Inflammatory macrophage treated with lipopolysaccharide for 1 hour (primary cell): ENCODE measurements at regions not wholly inside any gene's neighbourhood (a gene's known extent, or its start where the extent isn't known, plus 50 kb on each side); places are given as distances from the start of the nearest gene placed in this dataset.
"Not testable (repeated sequence)": the region's sequence is repeated elsewhere in the genome, so short reads cannot be mapped to it uniquely, and the experiment has no call there.

Experiments
- DNase-seq, 2 donors: peaks; one replicate each; pipeline ENCODE4 v3.0.0-alpha.2; 2020 to 2022

DNA sequence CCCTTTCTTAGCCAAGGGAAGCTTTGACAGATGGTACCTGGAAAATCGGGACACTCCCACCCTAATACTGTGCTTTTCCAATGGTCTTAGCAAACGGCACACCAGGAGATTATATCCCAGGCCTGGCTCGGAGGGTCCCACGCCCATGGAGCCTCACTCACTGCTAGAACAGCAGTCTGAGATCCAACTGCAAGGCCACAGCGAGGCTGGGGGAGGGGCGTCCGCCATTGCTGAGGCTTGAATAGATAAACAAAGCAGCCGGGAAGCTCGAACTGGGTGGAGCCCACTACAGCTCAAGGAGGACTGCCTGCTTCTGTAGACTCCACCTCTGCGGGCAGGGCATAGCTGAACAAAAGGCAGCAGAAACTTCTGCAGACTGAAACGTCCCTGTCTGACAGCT is 225.6 kb upstream of the EDNRA start:
- not testable (repeated sequence) for DNase-seq

DNA sequence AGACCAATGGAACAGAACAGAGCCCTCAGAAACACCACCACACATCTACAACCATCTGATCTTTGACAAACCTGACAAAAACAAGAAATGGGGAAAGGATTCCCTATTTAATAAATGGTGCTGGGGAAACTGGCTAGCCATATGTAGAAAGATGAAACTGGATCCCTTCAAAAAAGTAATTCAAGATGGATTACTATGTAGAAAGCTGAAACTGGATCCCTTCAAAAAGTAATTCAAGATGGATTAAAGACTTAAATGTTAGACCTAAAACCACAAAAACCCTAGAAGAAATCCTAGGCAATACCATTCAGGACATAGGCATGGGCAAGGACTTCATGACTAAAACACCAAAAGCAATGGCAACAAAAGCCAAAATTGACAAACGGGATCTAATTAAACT is 221.6 kb upstream of the EDNRA start:
- not testable (repeated sequence) for DNase-seq

DNA sequence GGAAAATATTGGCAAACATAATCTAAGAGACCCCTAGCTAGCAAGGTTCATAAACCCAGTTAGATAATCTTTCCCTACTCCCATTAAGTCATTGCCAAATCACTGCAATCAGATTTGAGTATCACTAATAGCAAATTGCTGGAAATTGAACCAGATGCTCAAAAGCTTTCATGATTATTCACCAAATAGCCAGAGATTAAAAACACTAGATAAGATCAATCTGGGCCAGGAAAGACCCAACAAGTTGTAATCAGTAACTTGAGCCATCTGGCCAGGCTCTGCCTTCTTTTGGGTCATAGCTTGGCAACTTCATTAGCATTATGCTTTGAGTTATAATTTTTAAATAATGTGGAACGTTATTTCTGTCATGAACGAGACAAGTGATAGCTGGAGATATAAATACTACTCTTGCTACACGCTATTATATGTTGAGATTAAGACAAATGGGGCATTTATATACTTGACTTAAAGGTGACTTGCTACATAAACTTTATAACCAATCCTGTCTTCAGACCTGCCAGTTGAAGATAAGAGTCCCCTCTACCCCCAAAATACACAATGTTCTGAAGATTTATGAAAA is 196.6 kb upstream of the EDNRA start:
- no peak for DNase-seq

DNA sequence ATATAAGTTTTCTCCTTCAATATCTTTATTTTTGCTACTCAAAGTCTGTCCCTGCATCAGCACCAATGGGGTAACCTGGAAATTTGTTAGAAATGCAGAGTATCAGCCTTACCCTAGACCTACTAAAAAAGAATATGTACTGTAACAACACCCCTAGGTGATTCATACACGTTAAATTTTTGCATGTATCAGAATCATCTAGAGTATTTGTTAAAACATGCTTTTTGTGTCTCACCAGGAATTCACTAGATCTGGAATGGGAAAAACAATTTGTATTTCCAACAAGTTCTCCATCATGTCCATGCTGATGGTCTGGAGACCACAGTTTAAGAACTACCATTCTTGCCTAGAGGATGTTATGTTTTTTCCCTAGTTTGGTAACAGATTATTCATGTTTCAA is 196.0 kb upstream of the EDNRA start:
- DNase-seq: no peak

DNA sequence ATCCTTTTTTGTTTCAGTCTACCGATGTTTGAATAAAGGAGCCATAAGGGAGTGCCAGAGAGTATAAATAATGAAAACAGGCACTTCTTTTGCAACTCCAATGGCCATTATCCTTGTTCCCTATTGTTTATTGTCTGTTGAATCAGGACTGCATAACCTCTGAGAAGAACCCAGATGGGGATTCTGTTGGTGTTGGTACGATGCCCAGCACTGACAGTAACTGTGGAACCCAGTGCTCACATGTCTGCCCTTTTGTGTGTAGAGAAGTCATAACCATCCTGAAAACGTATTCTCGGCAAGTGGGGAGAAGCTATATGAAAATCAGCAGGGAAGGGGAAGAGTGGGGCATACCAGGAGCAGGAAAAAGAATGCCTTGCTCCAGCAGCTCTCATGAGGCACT is 195.1 kb upstream of the EDNRA start:
- DNase-seq: no peak

DNA sequence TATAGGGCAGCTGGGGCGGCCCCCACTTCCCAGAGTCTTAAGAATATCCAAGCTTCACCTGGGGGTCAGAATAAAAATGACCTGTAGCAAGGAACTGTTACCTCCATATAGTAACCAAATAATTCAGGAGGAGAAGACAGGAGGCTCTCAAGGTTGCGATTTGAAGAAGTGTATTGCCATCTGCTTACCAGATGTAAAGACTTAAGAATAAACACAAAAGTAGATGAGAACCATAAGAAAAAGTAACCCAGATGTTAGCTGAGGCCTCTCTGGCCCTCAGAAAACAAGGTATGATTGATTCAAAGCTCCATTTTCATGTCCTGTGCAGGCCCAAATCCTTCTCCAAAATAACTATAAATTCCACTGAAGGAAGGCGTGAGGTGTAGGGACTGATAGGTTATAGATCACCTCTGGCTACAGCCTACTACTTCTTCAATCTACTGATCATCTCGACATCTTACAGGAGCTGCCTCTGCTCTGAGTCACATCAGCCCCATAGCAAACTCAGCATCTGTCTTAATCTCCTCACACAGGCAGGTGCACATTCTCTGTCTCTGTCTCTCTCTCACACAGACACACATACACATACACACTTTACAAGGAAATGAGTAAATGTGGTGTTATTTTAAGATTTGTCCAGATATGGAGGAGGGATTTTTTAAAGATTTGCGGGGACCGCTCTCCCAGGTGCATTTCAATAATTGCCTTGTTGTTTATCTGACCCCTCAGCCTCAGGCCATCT is 193.9 kb upstream of the EDNRA start:
- no peak for DNase-seq

DNA sequence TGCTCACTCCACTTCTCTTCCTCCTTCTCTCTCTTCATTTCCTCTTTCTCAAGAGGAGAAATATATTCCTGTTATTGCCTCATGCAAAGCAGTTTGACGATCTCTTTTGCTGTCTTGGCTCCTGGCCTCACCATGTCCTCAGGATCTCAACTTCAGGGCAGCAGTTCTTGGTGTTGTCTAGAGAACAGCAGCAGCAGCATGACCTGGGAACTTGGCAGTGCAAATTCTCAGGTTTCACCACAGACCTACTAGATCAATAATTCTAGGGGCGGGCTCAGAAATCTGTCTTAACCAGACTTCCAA is 193.4 kb upstream of the EDNRA start:
- DNase-seq: no peak

DNA sequence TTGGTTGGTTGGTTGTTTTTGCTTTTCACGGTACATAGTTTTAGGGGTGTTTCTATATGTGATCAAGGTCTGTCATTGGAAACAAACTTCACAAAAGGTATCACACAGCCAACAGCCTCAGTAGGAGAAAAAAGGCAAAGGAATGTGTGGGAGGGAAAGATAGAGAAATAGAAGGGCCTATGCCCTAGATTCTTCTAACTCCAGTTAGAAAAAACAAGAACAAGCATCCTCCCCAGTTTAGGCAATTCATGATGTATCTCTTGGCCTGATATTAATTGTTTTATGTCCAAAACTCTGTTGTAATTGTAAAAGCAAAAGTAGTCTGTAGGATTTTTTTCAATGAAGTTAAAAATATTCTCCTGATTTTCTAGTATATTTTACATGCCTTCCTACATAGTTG is 192.4 kb upstream of the EDNRA start:
- no peak for DNase-seq

DNA sequence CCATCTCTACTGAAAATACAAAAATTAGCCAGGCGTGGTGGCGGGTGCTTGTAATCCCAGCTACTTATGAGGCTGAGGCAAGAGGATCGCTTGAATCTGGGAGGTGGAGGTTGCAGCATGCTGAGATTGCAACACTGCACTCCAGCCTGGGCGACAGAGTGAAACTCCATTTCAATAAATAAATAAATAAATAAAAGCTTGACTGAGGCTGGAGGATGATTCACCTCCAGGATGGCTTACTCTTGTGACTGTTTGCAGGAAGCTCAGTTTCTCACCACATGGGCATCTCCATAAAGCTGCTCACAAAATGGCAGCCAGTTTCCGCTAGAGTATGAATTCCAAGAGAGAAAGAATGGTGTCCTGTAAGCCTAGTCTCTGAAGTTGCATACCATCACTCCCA is 191.7 kb upstream of the EDNRA start:
- no peak for DNase-seq

DNA sequence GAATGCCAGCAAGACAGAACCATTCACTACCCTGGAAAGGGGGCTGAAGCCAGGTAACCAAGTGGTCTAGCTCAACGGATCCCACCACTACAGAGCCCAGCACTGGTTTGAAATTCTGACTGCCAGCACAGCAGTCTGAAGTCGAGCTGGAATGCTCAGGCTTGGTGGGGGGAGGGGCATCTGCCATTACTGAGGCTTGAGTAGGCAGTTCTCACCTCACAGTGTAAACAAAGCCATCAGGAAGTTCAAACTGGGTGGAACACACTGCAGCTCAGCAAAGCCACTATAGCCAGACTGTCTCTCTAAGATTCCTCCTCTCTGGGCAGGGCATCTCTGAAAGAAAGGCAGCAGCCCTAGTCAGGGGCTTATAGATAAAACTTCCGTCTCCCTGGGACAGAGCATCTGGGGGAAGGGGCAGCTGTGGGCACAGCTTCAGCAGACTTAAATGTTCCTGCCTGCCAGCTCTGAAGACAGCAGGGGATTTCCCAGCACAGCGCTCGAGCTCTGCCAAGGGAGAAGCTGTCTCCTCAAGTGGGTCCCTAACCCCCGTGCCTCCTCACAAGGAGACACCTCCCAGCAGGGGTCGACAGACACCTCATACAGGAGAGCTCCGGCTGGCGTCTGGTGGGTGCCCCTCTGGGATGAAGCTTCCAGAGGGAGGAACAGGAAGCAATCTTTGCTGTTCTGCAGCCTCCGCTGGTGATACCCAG is 188.1 kb upstream of the EDNRA start:
- not testable (repeated sequence) for DNase-seq

DNA sequence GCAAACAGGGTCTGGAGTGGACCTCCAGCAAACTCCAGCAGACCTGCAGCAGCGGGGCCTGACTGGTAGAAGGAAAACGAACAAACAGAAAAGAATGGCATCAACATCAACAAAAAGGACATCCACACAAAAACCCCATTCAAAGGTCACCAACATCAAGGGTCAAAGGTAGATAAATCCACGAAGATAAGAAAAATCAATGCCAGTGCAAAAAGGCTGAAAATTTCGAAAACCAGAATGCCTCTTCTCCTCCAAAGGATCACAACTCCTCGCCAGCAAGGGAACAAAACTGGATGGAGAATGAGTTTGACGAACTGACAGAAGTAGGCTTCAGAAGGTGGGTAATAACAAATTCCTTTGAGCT is 187.6 kb upstream of the EDNRA start:
- not testable (repeated sequence) for DNase-seq

DNA sequence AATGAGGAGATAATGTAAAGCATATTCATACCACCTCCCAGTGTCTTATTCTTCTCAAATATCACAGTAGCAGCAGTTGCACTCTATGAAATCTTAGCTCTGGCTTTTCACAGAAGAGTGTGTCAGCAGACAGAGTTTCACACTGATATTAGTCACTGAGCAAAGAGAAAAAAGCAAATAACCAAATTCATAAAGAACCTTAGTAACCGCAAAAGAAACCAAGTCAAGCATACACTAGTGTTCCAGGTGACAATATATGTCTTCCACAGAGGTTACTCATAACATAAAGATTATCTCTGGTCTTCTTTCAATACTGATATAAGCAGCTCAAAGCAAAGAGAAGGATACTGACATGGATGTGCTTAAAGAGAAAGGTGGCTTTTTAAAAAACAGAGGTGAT is 181.7 kb upstream of the EDNRA start:
- no peak for DNase-seq

DNA sequence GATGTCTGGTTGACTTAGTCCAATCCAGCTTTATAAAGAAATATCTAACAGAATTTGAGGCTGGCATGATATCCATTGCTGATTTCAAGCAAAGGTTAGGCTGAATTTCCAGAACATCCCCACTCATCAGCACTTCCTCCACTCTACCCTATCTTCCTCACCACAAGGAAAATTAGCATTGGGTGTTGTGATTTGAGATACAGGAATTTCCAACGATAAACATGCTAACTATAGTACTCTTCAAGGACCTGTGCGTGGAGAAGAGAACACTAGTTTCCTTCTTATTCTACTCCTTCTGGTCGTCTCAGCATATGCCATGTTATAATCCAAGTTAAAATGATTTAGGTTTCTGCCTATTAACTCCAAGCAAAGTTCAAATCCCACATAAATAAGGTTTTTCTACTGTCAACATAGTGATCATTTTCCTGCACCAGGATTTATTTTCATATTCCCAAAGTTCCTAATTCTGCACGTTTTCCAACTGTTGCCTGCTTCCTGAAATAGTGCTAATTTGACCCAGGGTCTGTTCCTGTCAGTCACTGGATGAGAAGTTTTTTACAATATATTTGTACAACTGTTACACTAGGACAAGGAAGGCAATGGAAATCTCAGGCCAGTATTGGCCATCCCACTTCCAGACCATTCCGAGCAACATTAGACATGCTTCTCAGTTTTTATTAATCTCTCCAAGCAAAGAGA is 177.6 kb upstream of the EDNRA start:
- DNase-seq: no peak

DNA sequence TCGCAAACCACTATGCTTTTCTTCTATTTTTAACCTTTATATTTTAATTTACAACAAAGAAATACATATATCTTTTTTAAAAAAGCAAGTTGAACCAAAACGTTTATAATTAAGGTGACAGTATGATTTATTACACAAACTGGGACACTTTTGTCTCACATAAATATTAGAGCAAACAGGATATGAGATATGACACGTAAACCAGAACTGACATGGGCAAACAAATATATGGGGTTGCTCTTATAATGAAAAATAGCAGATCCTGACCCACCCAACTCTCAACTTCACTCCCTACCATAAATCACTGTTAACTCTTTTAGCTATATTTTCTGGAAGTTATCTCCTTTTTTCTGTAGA is 177.0 kb upstream of the EDNRA start:
- DNase-seq: no peak

DNA sequence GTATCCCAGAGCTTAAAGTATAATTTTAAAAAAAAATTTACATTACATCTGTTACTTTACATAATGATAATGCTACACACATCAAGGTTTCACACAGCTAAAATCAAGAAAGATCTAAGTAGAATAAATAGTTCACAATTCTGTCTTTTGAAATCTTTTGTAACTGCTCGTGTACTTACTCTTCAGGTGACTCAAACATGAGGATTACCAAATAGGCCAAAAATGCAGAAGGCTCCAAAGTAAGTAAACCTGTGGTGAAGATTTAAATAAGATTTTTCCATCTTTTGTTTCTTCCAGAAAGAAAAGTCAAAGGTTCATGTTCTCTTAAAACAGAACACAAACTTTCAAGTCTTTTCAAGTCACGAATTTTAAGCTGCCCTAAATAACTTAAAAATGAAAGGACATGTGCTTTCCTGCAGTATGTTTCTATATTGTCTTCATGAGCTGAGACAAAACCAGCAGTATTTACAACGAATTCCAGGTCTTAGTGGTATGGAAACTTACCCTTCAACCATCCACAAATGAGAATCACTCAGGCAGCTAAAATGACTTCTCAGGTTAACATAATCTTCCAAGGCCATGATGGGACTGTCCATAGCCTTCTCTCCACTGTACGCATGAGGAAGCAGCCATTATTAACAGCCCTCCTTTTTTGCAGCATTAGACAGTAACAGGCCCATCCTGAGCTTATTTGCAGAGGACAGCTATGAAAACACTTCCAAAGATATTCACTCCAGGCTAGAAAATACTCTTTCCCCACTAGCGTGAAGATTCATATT is 172.8 kb upstream of the EDNRA start:
- no peak for DNase-seq

DNA sequence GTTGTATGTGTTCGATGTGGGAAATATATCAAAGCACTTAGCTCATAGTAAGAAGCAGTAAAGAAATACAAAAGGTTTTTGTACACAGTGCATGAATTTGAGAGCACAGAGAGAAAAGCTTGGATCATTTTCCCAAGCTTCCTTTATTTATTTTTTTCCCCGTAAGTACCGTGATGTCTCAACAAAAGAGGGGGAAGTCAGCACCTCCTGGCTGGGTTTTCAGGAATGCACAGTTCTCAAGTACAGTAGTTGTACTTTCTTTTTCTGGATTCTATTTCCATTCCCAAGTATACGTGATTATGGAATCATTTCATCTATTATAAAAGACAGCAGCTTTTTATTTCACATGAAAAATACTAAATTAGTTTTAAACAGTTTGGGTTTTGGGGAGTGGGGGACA is 171.5 kb upstream of the EDNRA start:
- DNase-seq: no peak

DNA sequence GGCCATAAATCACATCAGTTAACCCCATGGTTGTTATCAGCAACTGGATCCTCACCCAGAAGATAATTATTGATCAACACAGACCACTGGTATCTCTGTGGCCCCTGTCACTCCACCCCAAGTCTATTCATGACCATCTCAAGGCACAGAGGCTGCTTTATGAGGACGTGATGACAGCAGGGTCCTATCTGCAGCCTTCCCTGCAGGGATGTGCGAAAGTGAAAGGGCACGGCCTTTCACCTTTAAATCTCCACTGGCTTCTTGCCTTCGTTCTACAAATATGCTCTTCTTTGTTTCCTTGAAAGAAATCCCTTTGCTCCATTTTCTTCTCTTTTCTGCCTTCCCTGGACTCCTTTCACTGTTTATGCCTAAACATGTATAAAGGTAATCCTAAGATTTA is 170.6 kb upstream of the EDNRA start:
- DNase-seq: no peak

DNA sequence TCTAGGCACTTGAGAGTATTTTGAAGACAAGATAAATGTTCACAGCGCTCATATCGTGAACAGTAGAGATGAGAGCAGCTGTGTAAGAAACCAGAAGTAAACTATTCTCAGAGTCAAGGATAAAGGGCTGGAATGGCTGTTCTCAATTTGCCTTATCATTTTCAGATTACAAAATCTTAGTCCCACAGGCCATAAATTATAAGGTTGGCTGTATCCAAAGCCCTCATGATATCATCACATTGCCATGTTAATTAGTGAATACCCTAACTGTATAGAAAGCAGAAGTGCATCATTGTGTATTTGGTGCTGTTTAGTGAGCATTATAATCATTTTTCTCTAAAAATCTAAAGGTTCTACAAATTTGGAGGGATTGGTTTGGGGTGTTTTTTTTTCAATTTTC is 168.9 kb upstream of the EDNRA start:
- no peak for DNase-seq

DNA sequence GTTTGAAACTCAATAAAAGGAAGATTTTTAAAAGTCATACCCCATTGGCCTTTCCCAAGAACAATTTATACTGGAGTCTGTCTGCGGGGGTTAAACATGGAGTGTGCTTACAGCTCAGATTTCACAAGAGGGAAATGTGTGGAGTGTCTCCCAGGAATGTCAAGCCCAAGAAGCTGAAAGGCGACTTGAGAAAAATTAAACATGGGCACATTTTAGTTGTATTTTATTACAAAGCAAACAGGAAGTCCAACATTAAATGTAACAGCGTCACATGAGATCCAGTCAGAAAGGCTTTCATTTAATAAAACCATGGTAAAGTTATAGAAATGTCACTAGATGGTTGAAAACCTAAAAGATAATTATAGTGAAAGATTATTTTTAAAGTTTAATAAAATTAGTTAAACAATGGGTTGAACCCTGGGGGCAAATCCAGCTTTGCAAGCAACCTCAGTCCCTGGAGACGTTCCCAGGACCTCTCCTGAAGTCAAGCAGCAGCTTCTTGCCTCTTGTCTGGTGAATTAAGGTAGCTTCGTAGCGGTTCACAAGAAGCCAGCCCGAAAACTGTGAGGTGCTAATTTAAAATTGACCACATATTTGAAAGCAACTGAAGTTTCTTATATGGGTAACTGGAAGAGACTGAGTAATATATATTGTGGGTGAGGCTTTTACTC is 168.4 kb upstream of the EDNRA start:
- no peak for DNase-seq

DNA sequence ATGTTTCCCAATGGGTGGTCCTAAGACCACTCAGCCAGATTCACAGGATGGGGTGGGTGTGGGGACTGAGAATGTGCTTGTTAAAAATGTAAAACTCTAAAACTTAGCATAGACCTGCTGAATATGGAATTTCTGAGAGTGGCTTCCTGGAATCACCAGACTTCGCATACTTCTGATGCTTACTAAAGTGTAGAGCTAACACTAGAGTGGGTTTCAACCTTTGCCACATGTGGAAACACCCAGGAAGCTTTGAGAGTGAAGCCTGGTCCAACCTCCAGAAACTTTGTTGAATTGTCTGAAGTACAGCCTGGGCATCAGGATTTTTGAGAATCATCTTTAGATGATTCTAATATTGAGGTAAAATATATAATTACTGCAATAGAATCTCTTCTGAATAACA is 167.8 kb upstream of the EDNRA start:
- DNase-seq: no peak

DNA sequence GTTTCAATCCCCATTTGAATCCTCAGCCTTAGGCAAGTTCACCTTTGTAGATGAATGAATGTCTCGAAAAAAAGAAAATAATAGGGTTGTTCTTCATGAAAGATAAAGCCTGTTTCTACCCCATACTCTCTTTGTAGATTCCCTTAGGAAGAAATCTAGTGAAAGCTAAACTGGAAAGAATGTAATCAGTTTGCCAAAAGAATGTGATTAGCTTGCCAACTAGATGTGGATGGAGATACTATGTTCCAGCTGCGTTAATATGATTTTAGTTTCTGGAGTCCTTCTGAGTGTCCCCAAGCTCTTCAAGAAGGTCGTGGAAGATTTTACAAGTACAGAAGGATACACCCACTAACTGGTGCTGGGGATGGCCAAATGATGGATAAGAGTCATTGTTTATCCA is 162.3 kb upstream of the EDNRA start:
- no peak for DNase-seq

DNA sequence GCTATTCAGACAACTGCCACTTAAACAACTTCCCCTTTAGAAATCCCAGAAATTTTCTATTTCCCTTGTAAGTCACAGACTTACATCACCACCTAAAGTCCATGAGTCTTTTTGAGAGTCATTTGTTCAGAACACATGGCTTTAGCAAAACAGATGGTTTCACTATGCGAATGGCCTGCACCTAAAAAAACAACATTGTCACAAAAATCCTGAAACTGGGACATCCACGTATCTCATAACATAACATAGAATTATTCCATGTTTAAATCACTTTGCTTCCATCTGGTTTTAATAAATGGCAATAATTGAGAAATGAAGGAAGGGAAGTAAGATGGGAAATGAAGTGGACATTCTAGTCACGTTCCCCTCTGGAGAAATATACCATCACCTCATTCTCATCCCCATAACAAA is 155.3 kb upstream of the EDNRA start:
- DNase-seq: peak; percentile 26 to 46

DNA sequence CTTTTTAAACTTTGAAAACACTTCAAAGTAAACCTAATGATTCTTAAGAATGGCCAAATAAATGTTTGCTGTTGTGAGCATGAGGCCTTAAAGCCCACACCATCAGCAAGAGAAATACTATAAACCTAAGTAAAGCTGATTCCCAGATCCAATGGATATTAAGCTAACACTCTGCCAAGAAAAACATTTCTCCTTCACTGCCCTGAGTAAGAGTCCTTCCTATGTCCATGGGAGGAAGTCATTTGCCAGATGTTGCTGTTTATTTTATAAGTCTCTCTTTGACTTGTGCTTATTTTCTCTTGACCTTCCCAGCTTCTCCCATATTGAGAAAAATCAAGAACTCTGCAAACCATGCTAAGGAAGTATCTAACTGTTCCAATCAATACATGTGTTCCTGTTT is 154.3 kb upstream of the EDNRA start:
- DNase-seq: no peak
